ENCODE measurements at regions not wholly inside any gene's neighbourhood (a gene's known extent, or its start where the extent isn't known, plus 50 kb on each side); places are given as distances from the start of the nearest gene placed in this dataset.
"Not testable (repeated sequence)": the region's sequence is repeated elsewhere in the genome, so short reads cannot be mapped to it uniquely, and the experiment has no call there.

GRCh38 chr6:166802401-166802800, 153.9 kb downstream of the RNASET2 start:
- no peak for DNase-seq

DNA sequence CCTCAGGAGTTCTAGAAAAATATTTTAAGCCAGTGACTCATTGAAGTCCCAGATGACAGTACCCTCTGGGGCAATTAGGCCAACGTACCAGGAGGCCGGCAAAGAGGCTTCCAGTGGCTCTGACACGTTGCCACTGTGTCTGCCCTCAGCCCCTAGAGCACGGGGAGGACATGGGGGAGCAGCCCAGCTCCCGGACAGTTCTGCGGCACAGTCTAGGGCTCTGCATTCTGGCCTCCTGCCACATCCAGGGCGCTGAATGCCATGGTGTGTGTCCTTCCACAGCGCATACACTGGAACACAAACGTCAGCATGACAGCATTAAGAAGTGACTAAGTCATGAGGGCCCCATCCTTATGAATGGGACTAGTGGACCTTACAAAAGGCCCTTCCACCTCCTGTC, 156.2 kb downstream of the RNASET2 start:
- DNase-seq: no peak

DNA sequence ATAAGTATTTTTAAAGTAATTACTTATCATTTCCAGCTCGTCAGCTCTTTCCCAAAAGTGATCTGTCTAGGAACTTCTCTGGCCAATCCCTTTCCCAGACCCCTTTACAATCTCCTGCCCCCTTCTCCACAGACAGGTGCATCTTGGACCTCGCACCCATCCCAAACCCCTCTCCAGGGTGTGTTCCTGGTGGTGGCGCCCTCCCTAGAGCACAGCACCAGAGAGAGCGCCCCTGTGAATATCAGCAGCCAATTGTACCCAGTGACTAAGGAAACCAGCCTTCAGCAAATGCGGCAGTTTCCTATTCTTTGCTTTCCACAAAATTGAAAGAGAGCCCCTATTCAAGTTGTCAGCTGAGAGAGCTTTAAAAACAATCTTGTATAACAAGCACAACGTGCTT, 157.7 kb downstream of the RNASET2 start:
- no peak for DNase-seq

GRCh38 chr6:166796610-166797009, 159.7 kb downstream of the RNASET2 start:
- no peak for DNase-seq

DNA sequence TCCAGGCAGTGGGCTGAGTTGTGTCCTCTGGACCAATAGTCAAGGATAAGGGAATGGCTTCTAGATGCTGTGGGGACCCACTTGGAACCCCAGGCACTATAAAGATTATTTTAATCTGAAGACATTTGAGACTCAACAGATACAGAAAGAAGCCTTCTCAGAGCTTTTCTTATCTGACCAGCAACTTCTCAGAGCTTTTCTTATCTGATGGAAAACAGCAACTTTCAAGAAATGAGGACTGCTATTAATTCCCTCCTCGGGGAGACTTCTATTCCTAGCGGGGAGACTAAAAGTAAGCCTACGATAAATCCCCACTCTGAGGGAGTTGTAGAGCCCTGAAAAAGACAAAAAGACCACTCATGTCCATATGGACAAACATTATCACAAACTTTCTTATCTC, 160.5 kb downstream of the RNASET2 start:
- DNase-seq: no peak

- not testable (repeated sequence) for DNase-seq
Measured at GRCh38 chr6:166790808-166791207, 163.8 kb upstream of the RPS6KA2 start.

DNA sequence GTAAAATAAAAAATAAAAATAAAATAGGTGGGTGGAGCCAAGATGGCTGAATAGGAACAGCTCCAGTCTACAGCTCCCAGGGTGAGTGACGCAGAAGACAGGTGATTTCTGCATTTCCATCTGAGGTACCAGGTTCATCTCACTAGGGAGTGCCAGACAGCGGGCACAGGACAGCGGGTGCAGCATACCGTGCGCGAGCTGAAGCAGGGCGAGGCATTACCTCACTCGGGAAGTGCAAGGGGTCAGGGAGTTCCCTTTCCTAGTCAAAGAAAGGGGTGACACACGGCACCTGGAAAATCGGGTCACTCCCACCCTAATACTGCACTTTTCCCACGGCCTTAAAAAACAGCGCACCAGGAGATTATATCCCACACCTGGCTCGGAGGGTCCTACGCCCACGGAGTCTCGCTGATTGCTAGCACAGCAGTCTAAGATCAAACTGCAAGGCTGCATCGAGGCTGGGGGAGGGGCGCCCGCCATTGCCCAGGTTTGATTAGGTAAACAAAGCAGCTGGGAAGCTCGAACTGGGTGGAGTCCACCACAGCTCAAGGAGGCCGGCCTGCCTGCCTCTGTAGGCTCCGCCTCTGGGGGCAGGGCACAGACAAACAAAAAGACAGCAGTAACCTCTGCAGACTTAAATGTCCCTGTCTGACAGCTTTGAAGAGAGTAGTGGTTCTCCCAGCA, 161.9 kb upstream of the RPS6KA2 start:
- DNase-seq: not testable (repeated sequence)

DNA sequence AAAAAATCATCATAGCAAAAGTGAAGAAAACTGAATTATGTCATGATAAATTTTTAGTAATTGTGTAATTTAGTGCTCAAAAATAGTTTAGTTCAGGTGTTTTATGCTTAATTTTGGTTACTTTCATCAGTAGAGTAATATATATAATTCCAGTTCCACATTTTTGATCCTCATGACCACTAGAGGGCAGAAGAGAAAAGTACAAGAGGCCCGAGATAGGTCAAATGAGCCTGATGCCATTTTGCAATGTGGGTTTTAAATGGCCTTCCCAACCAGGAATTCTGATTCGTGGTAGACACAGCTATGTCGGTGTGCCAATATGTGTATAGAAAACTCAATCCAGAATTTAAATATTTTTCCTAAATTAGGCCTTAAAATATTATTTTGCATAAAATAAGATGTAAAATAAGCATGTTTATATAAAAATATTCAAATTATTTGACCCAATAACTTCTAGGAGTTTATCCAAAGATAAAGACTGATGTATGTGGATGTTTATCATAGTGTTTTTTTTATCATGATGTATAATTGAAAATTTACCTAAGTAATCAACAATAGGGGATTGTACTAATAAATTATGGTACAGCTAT, 159.7 kb upstream of the RPS6KA2 start:
- peak; percentile 80 for DNase-seq

- no peak for DNase-seq
Measured at GRCh38 chr6:166785131-166785530, 158.1 kb upstream of the RPS6KA2 start.

DNA sequence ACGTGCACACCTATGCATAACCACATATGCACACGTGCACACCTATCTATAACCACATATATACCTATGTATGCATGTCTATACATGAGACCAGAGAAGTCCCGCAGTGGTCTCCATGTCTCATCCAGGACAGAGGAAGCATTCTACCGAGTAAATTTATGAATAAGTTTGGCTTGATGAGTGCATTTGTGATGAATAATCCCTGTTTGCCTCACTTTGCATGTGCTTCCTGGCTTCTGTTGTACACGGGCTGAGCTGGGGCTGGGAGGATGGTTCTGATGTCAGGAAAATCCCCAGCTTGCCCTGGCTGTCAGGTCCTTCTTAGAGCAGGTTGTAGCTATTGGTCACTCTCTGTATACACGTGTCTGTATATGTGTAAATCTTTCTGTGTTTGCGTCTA, 157.6 kb upstream of the RPS6KA2 start:
- no peak for DNase-seq

DNA sequence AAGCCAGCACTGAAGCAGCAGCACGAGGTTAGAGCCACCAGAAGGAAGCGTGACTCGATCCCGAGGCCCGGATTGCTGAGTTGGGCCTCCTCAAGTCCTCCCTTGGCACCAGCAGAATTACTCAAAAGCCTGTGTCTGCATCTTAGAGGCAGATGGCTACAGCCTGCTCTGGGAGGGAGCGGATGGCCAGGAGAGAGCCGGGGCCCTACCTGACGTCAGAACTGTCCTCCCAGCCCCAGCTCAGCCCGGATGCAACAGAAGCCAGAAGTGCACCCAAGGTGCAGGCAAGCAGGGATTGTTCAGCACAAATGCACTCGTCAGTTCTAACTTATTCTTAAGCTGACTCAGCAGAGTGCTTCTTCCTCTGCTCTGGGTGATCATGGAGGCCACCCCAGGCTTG, 155.5 kb upstream of the RPS6KA2 start:
- DNase-seq: no peak

GRCh38 chr6:166781331-166781730, 154.3 kb upstream of the RPS6KA2 start:
- DNase-seq: no peak

DNA sequence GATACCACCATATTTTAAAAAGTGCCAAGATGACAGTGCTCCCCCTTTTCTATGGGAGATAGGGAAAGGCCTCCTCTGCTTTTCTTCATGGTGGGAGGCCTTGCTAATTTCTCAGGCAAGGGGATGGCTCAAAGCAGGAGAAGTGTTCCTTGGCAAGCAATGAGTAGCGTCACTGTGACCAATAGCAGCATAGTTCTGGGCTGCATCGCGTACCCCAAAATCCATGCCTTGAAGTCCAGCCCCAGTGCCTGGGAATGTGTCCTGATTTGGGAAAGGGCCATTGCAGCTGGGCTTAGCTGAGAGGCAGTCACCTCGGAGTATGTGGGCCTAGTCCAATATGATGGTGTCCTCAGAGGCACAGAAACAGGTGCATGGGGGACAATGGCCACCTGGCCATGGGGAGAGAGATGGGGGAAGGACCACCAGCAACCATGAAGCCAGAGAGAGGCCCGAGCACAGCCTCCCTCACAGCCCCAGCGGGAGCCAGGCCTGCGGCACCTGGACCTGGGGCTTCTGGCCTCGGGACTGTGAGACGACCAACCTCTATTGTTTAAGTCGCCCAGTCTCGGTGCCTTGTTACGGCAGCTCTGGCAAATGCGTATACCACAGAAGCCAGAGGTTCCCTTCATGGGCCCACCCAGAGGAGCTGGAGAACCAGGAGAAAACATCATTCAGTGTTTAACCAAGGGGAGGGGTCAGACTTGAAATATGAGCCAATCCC, 153.1 kb upstream of the RPS6KA2 start:
- DNase-seq: no peak

DNA sequence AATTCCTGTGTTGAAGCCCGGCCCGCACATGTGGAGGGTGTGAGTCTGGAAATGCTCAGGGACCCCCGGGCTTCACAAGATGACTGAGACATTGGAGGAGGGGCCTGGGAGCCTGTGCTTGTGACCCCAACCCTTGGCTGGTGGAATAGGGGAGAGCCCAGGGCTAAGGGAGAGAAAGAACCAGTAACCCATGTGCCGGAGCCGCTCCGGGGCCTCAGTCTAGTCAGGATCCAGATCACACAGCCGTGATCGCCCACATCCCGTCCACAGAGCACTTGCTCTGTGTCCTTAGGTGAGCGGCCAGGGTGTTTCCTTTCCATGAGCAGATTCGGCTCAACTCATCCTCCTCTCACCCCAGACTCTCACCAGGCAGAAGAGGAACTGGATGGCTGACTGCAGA, 152.3 kb upstream of the RPS6KA2 start:
- no peak for DNase-seq

GRCh38 chr6:166778776-166779175, 151.7 kb upstream of the RPS6KA2 start:
- DNase-seq: no peak

- no peak for DNase-seq
Measured at GRCh38 chr6:166778046-166778445, 151.0 kb upstream of the RPS6KA2 start.

DNA sequence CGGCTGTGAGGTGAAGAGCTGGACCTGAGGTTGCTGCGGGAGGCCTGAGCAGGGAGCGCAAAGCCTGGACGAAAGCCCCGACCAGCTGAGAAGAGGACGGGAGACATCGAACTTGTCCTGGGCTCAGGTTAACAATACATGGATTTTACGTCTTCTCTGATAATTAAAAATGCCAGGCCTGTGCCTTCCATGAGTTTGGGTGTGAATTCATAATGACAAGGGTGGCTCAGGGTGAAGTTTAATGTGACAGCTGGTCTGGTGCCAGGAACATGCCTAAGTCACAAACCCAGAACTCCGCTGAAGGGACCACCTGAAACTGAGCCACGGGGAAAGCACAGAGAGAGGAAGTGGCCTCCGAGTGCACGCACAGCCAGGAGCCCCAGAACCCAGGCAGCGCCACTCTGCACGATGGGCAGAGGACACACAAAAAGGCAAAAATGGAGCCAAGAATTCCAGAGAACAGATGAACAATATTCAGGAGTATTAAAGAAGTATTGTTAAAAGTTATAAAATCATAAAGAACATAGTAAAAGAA, 150.1 kb upstream of the RPS6KA2 start:
- DNase-seq: no peak

DNA sequence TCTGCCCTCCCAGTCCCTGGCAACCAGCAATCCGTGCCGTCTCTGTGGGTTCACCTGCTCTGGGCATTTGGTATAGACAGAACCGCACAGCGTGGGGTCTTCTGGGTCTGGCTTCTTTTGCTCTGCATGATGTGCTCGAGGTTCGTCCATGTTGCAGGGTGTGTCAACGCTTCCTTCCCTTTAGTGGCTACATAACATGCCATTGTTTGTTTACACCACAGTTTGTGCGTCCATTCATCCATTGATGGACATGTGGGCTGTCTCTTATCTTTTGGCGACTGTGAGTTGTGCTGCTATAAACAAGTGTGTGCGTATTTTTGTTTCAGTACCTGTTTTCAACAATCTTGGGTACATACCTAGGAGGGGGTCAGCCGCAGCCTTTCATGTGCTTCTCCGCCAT, 149.5 kb upstream of the RPS6KA2 start:
- DNase-seq: no peak

DNA sequence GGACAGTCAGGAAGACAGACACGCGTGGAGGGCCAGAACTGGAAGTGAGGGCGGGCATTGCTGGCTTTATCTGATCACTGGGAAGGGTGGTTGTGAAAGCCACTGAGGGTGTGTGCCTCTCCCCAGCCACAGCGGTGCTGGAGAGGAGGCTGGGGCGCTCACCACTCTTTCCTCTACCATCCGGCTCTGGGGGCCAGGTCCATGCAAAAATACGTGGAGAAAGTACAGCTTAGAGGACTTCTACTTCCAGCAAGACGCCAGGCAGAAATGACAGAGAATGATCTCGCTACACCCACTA, 148.8 kb upstream of the RPS6KA2 start:
- DNase-seq: peak; percentile 49

GRCh38 chr6:166775180-166775922, 148.3 kb upstream of the RPS6KA2 start:
- DNase-seq: peak; percentile 89

GRCh38 chr6:166774770-166775169, 147.7 kb upstream of the RPS6KA2 start:
- DNase-seq: no peak

DNA sequence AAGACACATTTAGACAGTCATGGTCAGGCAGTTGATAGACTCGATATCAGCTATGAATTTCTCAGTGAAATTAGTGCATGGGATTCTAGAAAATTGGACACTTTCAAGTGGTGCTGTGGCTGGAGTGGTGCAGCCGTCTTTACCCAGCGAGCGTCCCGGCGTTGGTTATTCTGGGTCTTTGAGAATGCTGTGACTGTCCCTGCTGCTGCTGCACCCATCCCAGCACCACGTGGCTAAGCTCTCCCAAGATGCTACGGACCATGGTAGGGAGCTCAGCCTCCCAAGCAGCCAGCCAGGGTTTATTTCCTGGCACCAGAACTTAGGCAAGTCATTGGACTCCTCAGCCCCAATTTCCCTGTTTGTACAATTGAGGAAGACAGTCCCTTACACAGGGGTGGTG, 147.2 kb upstream of the RPS6KA2 start:
- DNase-seq: no peak

GRCh38 chr6:166772518-166772917, 145.5 kb upstream of the RPS6KA2 start:
- no peak for DNase-seq

GRCh38 chr6:166771701-166772100, 144.7 kb upstream of the RPS6KA2 start:
- no peak for DNase-seq

Measured in hematopoietic multipotent progenitor cell treated with erythropoietin and hydrocortisone succinate and interleukin-3 and kit ligand, for 8 days (in vitro differentiated cells).